Left colon (tissue), 2 donors: ENCODE measurements at regions not wholly inside any gene's neighbourhood (a gene's known extent, or its start where the extent isn't known, plus 50 kb on each side); places are given as distances from the start of the nearest gene placed in this dataset.

Experiments used
- ATAC-seq: fragments of 200-7000 bp; cut with Tn5 transposase; one replicate; pipeline ENCODE4 v1.9.1; 2020; ENCODE audit warnings: mild to moderate bottlenecking, moderate library complexity
- DNase-seq, 2 donors: peaks; one replicate each; pipeline ENCODE4 v3.0.0-alpha.2; 2020
- intact Hi-C, 2 donors: fragments of 100-400 bp; cut with DNase I in 1 of 2; cut with micrococcal nuclease in 1 of 2; formaldehyde crosslinking; loops; one replicate each; pipeline versions ENCODE4 v1.11.2 to v1.14.0; 2022; cut with DNase I, micrococcal nuclease
- donor health status: DM: no; HTN: no; CAD: no.
- donor health status: DM: yes; HTN: yes; CAD: no.

DNA sequence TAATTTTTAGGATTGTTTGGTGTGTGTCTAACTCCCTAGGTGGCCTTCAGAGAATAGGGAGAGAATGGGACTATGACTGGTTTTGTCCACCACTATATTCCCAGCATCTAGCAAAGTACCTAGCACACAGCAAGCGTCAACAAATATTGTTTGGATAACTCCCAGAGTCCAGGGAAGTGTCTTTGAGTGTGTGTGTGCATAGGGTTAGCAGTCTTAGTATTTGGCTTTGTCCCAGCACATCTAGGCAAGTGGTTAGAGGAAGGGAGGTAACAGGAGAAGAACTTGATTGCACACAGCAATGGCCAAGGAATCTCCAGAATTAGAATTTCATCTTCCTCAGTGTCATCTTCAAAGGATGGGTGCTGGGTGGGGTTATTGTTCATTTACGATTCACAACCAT lies 385.4 kb upstream of the CDH5 start:
- DNase-seq (no peak), ATAC-seq (no peak)
- intact Hi-C loops = no loop called here

DNA sequence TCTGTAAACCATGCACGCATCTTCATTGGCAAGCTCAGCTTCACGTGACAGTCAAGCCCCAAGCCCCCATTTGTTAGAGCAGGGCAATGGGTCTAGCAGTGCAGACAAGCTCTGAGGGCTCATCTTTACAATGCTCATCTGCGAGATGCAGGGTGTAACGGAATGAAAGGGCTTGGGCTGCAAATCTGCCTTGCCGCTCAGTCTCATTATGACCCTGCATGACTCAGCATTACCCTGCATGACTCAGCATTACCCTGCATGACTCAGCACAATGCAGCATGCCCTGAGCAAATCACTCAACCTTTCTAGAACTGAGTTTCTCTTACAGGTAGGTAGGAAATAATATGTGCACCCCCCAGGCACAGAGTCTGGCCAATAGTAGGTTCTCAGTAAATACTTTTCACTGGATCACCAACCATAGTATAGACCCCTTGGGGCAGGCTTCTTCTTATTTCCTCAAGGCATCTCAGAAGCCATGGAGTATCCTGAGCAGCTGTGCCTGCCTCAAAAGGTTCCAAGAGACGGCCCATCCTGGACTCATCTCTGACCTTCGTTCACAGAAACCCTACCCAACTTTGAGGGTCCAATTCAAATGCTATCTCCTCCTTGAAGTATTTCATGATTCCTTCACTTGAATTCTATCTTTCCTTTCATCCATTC lies 391.3 kb upstream of the CDH5 start:
- ATAC-seq (no peak), DNase-seq (no peak)
- intact Hi-C loops = no loop called here

DNA sequence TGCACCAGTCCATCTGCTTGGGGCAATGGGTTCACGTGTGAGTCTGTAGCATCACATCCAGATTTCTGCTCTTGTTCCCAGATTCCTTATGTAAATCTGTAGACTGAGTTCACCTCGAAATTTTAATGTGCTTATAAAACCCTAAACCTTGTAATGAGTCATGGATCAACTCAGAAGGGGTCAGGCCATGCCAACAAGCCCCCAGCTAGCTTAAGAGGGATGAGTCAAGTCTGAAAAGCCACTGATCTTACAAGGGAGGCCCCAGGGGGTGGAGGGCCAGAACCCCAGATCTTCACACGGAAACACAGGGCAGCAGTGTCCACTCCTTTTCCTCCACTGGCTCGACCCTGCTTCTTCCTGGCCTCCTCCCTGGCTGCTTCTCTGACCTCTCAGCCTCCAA lies 399.1 kb upstream of the CDH5 start:
- ATAC-seq = no peak
- intact Hi-C loops = no loop called here
- DNase-seq = no peak

DNA sequence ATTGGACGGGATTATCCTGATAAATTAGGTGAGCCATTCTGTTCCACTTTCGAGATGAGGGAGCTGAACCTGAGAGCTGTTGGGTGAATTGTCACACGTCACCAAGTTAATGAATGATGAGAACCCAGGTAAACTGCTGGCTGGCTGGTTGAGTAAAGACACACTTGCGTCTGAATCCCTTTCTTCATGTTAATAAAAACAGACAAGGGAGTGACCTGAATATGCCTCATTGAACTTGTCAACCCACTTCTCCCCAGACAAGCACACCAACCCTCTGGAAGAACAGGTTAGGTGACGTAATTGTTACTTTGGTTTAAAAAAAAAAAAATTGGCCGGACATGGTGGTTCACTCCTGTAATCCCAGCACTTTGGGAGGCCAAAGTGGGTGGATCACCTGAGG lies 400.9 kb upstream of the CDH5 start:
- intact Hi-C loops = no loop called here
- ATAC-seq (no peak), DNase-seq (no peak)

DNA sequence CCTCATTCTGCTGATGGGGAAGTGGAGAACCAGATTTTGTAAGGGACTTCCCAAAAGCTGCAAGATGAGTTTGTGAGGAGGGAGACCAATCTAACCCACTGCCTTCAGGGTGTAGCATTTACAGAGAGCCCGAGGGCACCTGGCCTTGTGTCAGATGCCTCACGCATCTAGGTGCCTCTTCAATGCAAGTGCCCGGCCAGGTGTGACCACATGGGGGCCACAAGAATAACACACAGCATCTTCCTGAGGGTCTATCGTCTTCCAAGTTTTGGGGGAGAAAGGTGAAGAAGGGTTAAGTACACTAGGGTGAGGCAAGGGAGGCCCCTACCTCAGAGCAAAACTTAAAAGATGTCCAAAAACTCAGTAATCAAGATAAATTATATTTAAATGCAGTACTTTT lies 401.7 kb upstream of the CDH5 start:
- intact Hi-C loops = no loop called here
- DNase-seq (no peak), ATAC-seq (no peak)

DNA sequence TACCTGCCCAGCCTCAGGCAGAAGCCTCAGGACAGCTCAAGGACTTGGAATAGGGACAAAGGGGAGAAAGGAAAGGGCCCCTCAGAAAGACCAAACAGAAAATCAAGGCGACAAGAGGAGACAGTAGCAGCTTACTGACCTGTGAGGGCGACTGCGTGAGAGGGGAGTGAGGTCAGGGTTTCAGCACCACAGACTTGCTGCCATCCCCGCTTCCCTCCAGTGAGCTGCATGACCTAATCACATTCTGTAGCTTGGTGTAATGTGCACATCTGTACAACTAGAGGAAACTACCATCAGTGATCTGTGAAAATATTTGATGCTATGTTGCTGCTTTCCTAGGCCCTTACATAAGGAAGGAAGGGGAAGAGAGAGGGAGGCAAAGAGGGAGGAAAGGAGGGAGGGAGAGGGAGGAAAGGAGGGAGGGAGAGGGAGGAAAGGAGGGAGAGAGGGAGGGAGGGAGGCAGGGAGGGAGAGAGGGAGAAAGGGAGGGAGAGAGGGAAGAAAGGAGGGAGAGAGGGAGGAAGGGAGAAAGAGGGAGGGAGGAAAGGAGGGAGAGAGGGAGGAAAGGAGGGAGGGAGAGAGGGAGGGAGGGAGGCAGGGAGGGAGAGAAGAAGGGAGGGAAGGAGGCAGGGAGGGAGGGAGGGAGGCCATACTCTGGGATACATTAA lies 404.9 kb upstream of the CDH5 start:
- intact Hi-C loops = no loop called here
- DNase-seq = no peak
- no peak for ATAC-seq

DNA sequence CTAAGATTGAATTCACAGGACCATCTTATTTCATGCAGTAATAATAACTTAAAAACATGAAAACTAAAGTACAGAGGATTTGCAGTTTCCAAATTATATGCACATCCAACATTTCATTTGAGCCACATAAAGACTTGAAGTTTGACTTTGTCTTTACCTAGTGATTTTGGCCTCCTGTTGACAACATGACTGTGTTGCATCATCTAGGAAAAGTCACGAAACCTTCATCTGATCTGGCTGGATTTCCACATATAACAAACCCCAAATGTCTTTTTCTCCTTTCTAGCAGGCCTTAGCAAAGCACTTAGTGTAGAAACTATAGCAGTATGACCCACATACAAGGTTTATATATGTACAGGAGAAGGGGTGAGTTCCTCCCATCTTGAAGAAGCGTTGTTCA lies 406.5 kb upstream of the CDH5 start:
- DNase-seq = no peak
- intact Hi-C loops = no loop called here
- no peak for ATAC-seq

DNA sequence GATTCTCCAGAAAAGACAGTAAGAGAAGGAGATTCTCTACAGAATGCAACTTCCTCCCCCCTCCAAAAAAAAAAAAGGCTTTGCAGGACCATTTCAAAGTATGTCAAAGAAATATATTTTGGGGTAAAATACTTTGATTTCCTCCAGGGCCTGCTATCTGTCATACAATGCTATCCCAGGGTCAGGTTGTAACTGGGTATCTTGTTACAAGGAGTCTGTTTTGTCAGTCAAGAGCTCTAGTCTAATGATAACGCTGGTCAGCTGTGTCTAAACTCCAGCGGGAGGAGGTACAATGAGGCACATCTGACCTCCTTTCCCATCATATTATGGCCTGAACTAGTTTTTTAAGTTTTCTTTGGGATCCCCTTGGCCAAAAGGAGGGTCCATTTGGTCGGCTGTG lies 408.4 kb upstream of the CDH5 start:
- no peak for DNase-seq
- intact Hi-C loops = no loop called here
- ATAC-seq = no peak

DNA sequence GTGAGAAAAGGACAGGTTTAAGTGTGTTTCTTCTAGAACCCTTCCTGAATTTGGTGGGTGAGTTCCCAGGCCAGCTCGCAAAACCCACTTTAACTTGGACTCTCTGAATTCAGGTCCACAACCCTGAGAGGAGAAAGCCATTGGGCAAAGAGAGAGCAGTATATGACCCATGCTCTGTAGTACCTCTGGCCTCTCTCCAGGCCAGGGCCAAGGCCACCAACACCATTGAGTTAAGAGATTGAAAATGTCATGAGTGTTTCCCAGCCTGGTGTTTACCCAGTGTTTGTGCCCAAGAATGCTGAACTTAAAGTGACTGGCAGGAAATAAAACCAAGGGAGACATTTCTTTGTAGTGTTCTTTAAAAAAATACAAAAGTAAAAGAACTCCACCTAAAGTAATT lies 410.4 kb upstream of the CDH5 start:
- no peak for ATAC-seq
- no peak for DNase-seq
- intact Hi-C loops = no loop called here

DNA sequence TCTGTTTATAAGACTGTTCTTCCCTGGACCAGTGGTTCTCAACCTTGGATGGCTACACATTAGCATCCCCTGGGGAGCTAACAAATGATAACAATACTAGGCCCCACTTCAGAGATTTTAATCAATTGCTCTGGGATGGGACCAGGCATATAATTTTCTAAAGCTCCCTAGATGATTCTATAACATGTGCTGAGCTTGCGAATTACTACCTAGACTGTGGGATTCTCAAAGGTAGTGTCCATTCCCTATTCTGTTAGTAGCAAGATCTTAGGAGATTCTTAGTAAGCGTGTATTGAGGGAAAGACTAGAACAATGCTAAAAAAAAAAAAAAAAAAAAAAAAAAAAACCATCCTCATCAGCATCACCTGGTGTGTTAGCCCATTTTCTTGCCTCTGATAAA lies 412.0 kb upstream of the CDH5 start:
- ATAC-seq (no peak), DNase-seq (no peak)
- intact Hi-C loops = no loop called here

DNA sequence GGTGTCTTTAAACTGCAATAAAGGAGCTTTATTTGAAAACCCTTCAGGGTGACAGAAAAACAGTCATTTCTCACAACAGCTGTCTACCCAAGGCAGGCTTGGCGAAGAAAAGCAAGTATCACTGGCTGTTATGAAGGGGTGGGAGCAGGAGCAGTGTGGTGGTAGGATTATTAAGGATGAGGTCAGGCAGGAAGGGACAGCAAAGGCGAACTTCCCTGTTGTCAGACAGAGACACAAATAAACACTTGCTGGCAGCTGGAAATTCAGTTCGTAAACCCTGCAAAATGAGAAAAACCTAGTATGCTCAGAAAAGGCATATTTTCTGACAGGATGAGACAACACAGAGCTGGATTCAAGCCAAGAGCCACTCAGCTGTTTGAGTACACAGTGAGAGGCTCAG lies 416.3 kb upstream of the CDH5 start:
- intact Hi-C loops = no loop called here
- DNase-seq (no peak), ATAC-seq (no peak)

DNA sequence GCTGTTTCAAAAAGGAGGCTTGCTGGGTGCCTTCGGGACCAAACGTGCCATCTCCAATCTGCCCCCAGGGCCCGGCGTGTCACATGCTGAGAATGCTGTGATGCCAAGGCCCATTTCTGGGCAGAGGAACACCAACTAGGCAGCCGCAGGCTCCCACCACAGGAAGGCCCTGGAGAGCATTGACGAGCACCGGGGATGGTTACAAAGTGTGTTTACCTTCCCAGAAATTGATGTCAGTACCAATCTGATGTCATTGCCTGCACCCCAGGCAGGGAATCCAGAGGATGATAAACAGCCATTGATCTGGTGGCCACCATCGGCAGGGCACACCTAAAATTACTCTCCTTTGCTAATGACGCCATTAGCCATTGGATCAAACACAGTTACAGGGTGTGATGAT lies 418.1 kb upstream of the CDH5 start:
- ATAC-seq = no peak
- no peak for DNase-seq
- intact Hi-C loops = no loop called here

DNA sequence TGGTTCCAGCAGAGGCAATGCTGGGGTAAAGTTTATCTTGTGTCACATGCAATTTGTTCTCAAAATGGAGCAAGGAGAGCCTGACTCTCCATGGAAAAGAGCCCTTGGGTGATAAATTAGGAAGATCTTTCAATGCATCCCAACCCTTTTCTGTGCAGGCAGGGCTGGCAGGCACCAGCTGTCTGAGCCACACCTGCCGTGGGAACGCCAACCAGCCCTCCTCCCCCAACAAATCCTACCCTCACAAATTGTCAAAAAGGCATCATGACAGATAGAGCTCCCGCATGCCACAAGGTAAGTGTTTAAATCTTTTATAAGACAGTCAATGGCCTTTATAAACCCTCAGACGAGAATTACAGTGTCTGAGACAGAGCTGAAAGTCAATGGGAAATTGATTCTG lies 418.5 kb upstream of the CDH5 start:
- intact Hi-C loops = no loop called here
- ATAC-seq = no peak
- DNase-seq = no peak

DNA sequence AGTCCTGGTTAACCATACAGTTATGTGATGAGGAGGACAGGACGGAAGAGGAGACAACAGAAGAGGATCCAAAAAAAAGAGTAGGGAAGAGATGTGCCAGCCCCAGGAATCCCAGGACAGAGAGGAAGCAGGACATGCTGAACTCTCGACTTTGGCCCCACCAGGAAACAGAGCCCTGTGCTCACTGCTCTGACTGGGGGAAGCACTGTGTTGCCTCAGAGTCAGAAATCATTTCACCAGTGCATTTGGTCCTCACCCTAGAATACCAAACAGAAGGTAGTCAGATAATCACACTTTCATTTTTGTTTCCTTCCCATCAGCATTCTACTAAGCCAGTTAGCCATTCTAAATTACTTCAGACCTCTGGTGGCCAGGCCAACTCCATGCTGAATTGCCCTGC lies 421.0 kb upstream of the CDH5 start:
- ATAC-seq (no peak), DNase-seq (no peak)
- intact Hi-C loops = no loop called here

DNA sequence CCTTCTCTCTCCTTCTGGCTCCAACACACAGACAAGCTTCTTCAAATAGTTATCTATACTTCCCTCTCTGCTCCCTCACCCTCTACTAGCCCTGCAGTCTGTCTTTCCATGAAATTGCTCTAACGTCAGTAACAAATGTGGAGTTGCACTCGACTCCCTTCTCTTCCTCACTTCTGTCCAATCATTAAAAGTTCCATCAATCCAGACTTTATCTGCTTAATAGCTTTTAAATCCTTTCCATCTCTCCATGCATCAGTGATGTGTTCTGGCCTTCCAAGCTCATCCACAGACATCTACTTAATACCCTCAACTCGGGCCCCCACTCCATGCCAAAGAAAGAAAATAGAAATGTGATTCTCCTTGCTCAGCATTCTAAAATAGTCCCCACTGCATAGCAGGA lies 422.1 kb upstream of the CDH5 start:
- DNase-seq (no peak), ATAC-seq (no peak)
- intact Hi-C loops = no loop called here

DNA sequence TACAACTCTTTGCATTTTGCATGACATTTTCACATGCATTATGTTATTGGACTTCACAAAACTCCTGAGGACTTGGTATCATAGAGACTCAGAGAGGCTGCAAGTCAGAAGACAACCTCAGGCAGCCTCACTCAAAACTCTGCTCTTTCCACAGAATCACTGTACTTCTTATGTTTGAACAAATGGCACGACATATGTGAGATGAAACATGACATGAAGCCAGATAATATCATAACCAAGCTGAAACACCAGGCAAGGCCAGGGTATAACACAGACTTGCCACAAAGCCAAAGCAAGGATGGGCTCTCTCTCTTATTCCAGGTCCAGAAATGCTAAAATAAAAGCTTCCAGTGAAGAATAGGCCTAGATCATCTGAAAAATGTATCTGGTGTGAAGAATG lies 425.8 kb upstream of the CDH5 start:
- DNase-seq (no peak), ATAC-seq (no peak)
- intact Hi-C loops = no loop called here

DNA sequence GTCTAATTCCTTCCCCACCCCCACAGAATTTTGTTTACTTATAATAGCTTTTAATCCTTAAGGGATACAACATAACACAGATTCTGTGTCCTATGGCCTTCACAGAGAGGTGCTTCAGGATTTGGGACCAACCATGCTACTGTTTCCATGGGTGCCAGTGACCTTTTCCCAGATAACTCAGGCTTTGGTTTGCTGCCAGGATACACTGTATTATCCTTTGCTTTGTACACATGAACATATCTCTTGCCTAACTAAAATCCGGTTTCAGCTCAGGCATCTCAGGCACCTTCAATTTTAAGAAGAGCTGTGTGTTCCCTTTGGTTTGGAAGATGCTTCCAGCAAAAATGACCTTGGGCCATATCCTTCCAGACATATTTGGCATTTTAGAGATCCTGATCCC lies 428.4 kb upstream of the CDH5 start:
- intact Hi-C loops = no loop called here
- DNase-seq (no peak), ATAC-seq (no peak)

DNA sequence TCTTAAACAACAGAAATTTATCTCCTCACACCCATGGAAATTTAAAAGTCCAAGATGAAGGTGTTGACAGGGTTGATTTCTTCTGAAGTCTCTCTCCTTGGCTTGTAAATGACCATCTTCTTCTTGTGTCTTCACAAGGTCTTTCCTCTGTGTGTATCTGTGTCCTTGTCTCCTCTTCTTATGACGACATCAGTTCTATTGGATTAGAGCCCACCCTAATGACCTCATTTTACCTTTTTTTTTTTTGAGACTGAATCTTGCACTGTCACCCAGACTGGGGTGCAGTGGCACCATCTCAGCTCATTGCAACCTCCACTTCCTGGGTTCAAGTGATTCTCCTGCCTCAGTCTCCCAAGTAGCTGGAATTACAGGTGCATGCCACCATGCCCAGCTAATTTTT lies 429.0 kb upstream of the CDH5 start:
- no peak for ATAC-seq
- no peak for DNase-seq
- intact Hi-C loops = no loop called here

DNA sequence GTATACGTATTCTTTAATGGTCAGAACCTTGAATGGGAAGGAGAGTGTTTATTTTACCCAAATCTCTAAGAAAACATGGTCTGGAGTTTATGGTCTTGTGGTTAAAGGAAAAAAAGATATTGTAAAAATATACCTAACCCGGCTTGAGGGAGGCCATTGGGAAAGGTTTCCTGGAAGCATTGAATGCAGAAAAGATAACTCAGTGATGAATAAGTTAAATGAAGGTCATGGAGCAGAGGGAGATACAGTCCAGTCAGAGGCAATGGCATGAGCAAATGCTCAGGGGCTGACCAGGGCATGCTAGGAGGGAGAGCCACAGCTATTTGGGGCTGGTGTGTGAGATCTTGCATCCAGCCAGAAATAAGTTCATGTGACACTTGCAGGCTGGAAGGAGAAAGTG lies 430.4 kb upstream of the CDH5 start:
- DNase-seq (no peak), ATAC-seq (no peak)
- intact Hi-C loops = no loop called here

DNA sequence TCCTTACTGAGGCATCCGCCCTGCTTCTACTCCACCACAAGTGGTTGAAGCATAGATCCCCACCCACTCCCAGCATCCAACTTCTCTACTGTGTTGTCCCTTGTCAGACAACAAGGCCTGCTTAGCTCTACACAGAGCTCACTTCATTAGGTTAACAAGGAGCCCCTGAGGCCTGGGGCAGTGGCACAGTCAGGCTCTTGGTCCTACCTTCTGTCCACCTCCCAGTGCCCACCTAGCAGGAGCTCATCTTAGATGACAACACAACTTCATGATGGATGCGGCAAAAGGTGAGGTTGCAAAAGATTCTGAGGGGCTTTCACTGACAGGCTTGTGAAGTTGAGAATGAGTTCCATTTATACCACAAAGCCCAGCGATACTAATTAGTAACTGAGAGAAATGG lies 432.0 kb upstream of the CDH5 start:
- no peak for DNase-seq
- intact Hi-C loops = no loop called here
- no peak for ATAC-seq

DNA sequence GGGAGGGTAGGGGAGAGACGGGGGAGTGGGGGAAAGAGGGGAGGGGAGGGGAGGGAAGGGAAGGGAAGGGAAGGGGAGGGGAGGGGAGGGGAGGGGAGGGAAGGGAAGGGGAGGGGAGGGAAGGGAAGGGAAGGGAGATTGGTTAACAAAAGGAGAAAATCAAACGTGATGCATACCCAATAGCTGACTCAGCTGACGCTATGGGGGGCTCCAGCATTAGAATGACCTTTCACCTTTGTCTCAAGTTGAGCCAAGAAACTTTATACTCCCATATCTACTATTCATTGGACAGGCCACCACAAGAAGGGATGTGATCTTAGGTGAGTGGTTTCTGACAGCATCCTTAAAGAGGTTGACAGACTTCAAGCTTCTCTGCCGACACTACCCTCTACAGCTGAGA lies 432.8 kb upstream of the CDH5 start:
- DNase-seq (no peak), ATAC-seq (no peak)
- intact Hi-C loops = no loop called here
